Esophagus squamous epithelium (tissue), 4 donors: ENCODE measurements at regions not wholly inside any gene's neighbourhood (a gene's known extent, or its start where the extent isn't known, plus 50 kb on each side); places are given as distances from the start of the nearest gene placed in this dataset.

Experiments used
- POLR2A ChIP-seq, 4 donors: fragments of 450-650 bp; IDR thresholded peaks; one replicate each; pipeline ENCODE4 v1.6.1; 2017; ENCODE audit warnings: antibody characterized with exemption in 4 of 4, mild to moderate bottlenecking in 4 of 4, moderate library complexity in 3 of 4
- TF ChIP-seq, protein P1 (sequence below), 6 experiments: fragments of 450-650 bp in 4 of 6; fragments of 200-600 bp in 2 of 6; sonication (generic) in 2 of 6; IDR thresholded peaks; one replicate each; pipeline ENCODE4 v1.5.1; 2016 to 2019; ENCODE audit warnings: antibody characterized with exemption in 6 of 6, mild to moderate bottlenecking in 4 of 6, moderate library complexity in 4 of 6

GRCh38 chr16:85362443-85362842 is 250.2 kb upstream of the CIBAR2 start:
- TF ChIP-seq, protein P1, sequence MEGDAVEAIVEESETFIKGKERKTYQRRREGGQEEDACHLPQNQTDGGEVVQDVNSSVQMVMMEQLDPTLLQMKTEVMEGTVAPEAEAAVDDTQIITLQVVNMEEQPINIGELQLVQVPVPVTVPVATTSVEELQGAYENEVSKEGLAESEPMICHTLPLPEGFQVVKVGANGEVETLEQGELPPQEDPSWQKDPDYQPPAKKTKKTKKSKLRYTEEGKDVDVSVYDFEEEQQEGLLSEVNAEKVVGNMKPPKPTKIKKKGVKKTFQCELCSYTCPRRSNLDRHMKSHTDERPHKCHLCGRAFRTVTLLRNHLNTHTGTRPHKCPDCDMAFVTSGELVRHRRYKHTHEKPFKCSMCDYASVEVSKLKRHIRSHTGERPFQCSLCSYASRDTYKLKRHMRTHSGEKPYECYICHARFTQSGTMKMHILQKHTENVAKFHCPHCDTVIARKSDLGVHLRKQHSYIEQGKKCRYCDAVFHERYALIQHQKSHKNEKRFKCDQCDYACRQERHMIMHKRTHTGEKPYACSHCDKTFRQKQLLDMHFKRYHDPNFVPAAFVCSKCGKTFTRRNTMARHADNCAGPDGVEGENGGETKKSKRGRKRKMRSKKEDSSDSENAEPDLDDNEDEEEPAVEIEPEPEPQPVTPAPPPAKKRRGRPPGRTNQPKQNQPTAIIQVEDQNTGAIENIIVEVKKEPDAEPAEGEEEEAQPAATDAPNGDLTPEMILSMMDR (IDR thresholded peaks at IDR 0.05) = no peak
- no peak for TF ChIP-seq POLR2A (IDR thresholded peaks at IDR 0.05)
